Naive thymus-derived CD4-positive, alpha-beta T cell (primary cell): ENCODE measurements at regions not wholly inside any gene's neighbourhood (a gene's known extent, or its start where the extent isn't known, plus 50 kb on each side); places are given as distances from the start of the nearest gene placed in this dataset.

ENCODE experiments used
- ATAC-seq: fragments of 150-1000 bp; cut with Tn5 transposase; 2 replicates; pipeline ENCODE4 v1.10.0; 2021; ENCODE audit warnings: mild to moderate bottlenecking, moderate library complexity
- CTCF ChIA-PET: fragments of 350-600 bp; sonication (Branson Sonifier 250); formaldehyde crosslinking; loops from one replicate; lab custom pipeline; 2021; ENCODE audit warnings: antibody characterized with exemption; lab: Charles Lee
- POLR2A ChIA-PET: fragments of 350-600 bp; sonication (Branson Sonifier 250); formaldehyde crosslinking; loops from one replicate; lab custom pipeline; 2021; ENCODE audit warnings: antibody characterized with exemption, inconsistent platforms; lab: Charles Lee
- DNase-seq, 9 donors: peaks; one replicate each; pipeline versions ENCODE4 v3.0.0 to v3.0.0-alpha.2; 2020 to 2022; ENCODE audit warnings: mixed read lengths in 1 of 9
- H3K27ac ChIP-seq: one replicate; pipeline ENCODE4 v1.7.0; 2013; ENCODE audit warnings: mild to moderate bottlenecking, low read depth, low read length, moderate library complexity
- H3K27me3 ChIP-seq, 2 donors: one replicate each; pipeline ENCODE4 v1.7.0; 2013; ENCODE audit warnings: low read length in 2 of 2, mild to moderate bottlenecking in 2 of 2, moderate library complexity in 2 of 2; ENCODE audit not compliant: control insufficient read depth in 2 of 2, insufficient read depth in 2 of 2
- H3K36me3 ChIP-seq, 3 experiments: 1 replicate in 2 of 3; 2 replicates in 1 of 3; pipeline ENCODE4 v1.7.0; 2013; ENCODE audit warnings: low read length in 3 of 3, mild to moderate bottlenecking in 3 of 3, moderate library complexity in 1 of 3; ENCODE audit not compliant: insufficient read depth in 3 of 3, control insufficient read depth in 2 of 3
- H3K4me1 ChIP-seq, 2 donors: one replicate each; pipeline ENCODE4 v1.7.0; 2013; ENCODE audit warnings: low read length in 2 of 2, mild to moderate bottlenecking in 2 of 2, moderate library complexity in 1 of 2; ENCODE audit not compliant: control insufficient read depth in 2 of 2, insufficient read depth in 2 of 2
- H3K4me3 ChIP-seq: 2 replicates; pipeline ENCODE4 v1.7.0; 2013; ENCODE audit warnings: mild to moderate bottlenecking, low read length
- H3K9me3 ChIP-seq, 3 experiments: 1 replicate in 2 of 3; 2 replicates in 1 of 3; pipeline ENCODE4 v1.7.0; 2013; ENCODE audit warnings: low read length in 3 of 3; ENCODE audit not compliant: control insufficient read depth in 2 of 3
- H3K27ac Mint-ChIP-seq, 9 donors: one replicate each; pipeline ENCODE4 v1.8.0; 2020 to 2022; ENCODE audit warnings: mixed read lengths in 9 of 9, mild to moderate bottlenecking in 8 of 9, moderate library complexity in 5 of 9, inconsistent platforms in 2 of 9
- H3K27me3 Mint-ChIP-seq, 5 donors: one replicate each; pipeline ENCODE4 v1.8.0; 2021 to 2022; ENCODE audit warnings: mixed read lengths in 5 of 5, mild to moderate bottlenecking in 1 of 5
- H3K36me3 Mint-ChIP-seq, 5 donors: one replicate each; pipeline ENCODE4 v1.8.0; 2020 to 2022; ENCODE audit warnings: mixed read lengths in 5 of 5, mild to moderate bottlenecking in 3 of 5, inconsistent platforms in 1 of 5
- H3K4me1 Mint-ChIP-seq, 7 donors: one replicate each; pipeline ENCODE4 v1.8.0; 2020 to 2022; ENCODE audit warnings: mixed read lengths in 7 of 7, mild to moderate bottlenecking in 3 of 7, inconsistent platforms in 1 of 7
- H3K4me3 Mint-ChIP-seq, 10 donors: one replicate each; pipeline ENCODE4 v1.8.0; 2020 to 2022; ENCODE audit warnings: mild to moderate bottlenecking in 10 of 10, mixed read lengths in 10 of 10, moderate library complexity in 6 of 10, inconsistent platforms in 2 of 10
- H3K9me3 Mint-ChIP-seq, 11 donors: one replicate each; pipeline ENCODE4 v1.8.0; 2020 to 2022; ENCODE audit warnings: mixed read lengths in 11 of 11, mild to moderate bottlenecking in 4 of 11, inconsistent platforms in 1 of 11, moderate library complexity in 1 of 11
- intact Hi-C, 2 donors: fragments of 100-400 bp; cut with micrococcal nuclease; formaldehyde crosslinking; loops; one replicate each; pipeline ENCODE4 v1.15.1; 2023

DNA sequence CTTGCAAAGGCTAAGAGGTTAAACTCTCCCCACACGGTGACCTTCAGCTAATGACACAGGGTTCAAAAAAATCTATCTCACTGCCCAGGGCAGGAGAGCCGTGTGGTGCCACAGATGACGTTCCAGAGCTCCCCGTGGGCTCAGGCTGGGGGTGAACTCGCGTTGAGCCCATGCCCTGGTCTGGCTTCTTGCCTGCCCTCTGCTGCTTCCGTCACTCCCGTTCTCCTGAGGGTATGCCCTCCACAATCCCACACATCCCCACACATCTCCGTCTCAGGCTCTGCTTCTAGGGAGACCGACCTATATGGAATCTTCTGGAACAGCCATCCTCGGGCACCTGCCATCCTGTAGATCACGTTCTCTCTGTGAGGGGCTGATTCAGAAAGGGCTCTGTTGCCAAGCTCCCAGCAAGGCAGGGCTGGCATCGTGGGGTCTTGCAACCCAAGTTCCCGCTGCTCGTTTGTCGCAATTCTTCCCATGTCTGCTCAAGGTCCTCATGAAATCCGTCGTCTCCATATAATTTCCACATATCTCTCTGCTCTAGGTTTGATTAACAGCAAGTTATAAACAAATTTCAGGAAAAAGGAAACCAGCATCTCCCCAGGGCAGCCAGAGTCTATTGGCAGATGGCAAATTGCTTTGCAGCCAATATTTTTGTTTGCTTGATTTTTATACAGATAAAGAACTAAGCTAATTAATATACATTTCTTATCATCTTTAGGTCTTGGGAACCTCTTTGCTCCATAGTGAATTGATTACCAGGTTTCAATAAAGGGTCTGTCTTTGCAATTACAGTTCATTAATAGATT lies 278.2 kb downstream of the PTPRU start:
- no peak overlapping the region for H3K4me3 Mint-ChIP-seq
- ATAC-seq (no peak), DNase-seq (no peak)
- Histone ChIP-seq H3K27ac (no peak overlapping the region), H3K4me1 (no peaks in the 10 kb centered on the region), H3K36me3 (no peaks in the 10 kb centered on the region), H3K4me3 (no peak overlapping the region), H3K9me3 (no peaks in the 10 kb centered on the region), H3K27me3 (no peaks in the 10 kb centered on the region)
- ChIA-PET POLR2A (no interaction called here), CTCF (no interaction called here)
- peaks cover 5 to 29% (median 11%) of the 10 kb centered on the region in 5 donors for H3K27me3 Mint-ChIP-seq
- H3K9me3 Mint-ChIP-seq: peaks cover 0 to 14% (median 2%) of the 10 kb centered on the region in 11 donors
- intact Hi-C loops: no loop called here
- no peaks in the 10 kb centered on the region for H3K36me3 Mint-ChIP-seq
- H3K27ac Mint-ChIP-seq: no peak overlapping the region
- H3K4me1 Mint-ChIP-seq: no peaks in the 10 kb centered on the region

DNA sequence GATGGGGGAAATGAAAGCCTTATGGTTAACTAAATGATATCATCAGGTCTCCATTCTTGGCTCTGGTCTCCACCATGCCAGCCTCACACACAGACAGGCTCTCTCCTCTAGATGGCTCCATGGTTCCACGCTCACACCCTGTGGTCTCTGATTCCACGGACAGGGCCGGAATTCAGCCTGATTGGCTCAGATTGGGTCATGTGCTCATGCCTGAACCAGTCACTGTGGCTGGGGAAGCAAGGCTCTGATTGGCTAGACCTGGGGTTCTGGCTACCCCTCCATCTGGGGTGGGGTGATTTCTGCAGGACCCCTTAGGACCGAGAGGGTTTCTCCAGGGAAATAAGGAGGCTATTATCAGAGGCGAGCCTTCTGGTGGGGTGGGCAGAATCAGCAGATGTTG lies 277.0 kb downstream of the PTPRU start:
- intact Hi-C loops: no loop called here
- H3K27me3 Mint-ChIP-seq: peaks cover 10 to 39% (median 11%) of the 10 kb centered on the region in 5 donors
- H3K36me3 ChIP-seq: no peaks in the 10 kb centered on the region
- DNase-seq: peak in 1 of 9 donors; percentile 24
- H3K9me3 Mint-ChIP-seq: peaks cover 0 to 14% (median 2%) of the 10 kb centered on the region in 11 donors
- no peaks in the 10 kb centered on the region for H3K4me1 Mint-ChIP-seq
- no peak overlapping the region for H3K4me3 ChIP-seq
- no peak overlapping the region for H3K27ac Mint-ChIP-seq
- no peaks in the 10 kb centered on the region for H3K4me1 ChIP-seq
- no peak overlapping the region for H3K27ac ChIP-seq
- no peak for ATAC-seq
- no peaks in the 10 kb centered on the region for H3K27me3 ChIP-seq
- no peaks in the 10 kb centered on the region for H3K36me3 Mint-ChIP-seq
- no peaks in the 10 kb centered on the region for H3K9me3 ChIP-seq
- ChIA-PET CTCF (no interaction called here), POLR2A (no interaction called here)
- no peak overlapping the region for H3K4me3 Mint-ChIP-seq

DNA sequence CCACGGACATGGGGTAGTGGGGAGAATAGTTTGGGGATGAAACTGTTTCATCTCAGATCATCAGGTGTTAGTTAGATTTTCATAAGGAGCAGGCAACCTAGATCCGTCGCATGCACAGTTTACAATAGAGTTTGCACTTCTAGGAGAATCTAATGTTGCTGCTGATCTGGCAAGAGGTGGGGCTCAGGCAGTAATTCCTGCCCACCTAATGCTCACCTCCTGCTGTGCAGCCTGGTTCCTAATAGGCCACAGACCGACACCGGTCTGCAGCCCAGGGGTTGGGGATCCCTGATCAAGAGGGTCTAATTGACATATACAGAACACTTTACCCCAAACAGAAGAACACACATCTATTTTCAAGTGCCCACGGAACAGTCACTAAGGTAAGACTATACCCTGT lies 275.1 kb downstream of the PTPRU start:
- no peak overlapping the region for H3K4me3 ChIP-seq
- ChIA-PET CTCF (no interaction called here), POLR2A (no interaction called here)
- Mint-ChIP-seq H3K4me3 (no peak overlapping the region), H3K9me3 (peaks cover 0 to 14% (median 2%) of the 10 kb centered on the region in 11 donors), H3K4me1 (no peaks in the 10 kb centered on the region), H3K27ac (no peak overlapping the region), H3K27me3 (peaks cover 10 to 45% (median 16%) of the 10 kb centered on the region in 5 donors), H3K36me3 (no peaks in the 10 kb centered on the region)
- H3K9me3 ChIP-seq: no peaks in the 10 kb centered on the region
- intact Hi-C loops: no loop called here
- no peak overlapping the region for H3K27ac ChIP-seq
- H3K36me3 ChIP-seq: no peaks in the 10 kb centered on the region
- no peaks in the 10 kb centered on the region for H3K4me1 ChIP-seq
- DNase-seq (no peak), ATAC-seq (no peak)
- no peaks in the 10 kb centered on the region for H3K27me3 ChIP-seq

DNA sequence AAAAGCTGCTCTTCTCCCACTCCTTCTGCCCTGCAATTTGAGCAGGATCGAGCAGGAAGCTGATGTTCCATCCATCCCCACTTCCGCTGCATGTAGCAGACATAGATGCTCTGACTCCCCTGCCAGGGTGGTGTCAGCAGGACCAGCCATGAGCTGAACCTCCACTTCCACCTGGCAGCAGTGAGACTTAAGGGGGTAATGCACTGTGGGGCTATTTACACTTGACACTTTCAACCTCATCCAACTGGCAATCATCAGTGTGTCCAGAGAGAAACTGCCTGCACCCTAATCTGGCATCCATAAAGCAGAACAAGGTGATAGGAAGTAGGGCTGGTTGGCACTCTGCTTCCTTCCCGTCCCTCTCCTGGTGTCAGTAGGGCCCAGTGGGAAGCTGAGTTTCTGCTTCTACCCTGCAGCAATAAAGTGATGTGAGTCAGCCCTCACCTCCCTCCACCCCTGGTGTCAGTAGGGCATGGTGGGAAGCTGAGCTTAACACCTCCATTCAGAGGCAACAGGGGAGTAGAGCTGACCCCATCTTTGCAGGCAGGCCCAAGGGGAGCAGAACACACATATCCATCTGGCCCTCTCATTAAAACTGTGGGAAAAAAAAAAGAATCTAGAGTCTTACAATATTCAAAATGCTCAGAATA lies 272.3 kb downstream of the PTPRU start:
- no peak for ATAC-seq
- H3K4me3 Mint-ChIP-seq: no peak overlapping the region
- no peaks in the 10 kb centered on the region for H3K36me3 Mint-ChIP-seq
- Histone ChIP-seq H3K27me3 (no peaks in the 10 kb centered on the region), H3K36me3 (no peaks in the 10 kb centered on the region), H3K4me3 (no peak overlapping the region), H3K27ac (no peak overlapping the region), H3K9me3 (no peaks in the 10 kb centered on the region), H3K4me1 (no peaks in the 10 kb centered on the region)
- H3K4me1 Mint-ChIP-seq: no peaks in the 10 kb centered on the region
- ChIA-PET CTCF (no interaction called here), POLR2A (no interaction called here)
- DNase-seq: peak in 1 of 9 donors; percentile 9
- peaks cover 0 to 14% (median 0%) of the 10 kb centered on the region in 11 donors for H3K9me3 Mint-ChIP-seq
- intact Hi-C loops: no loop called here
- H3K27me3 Mint-ChIP-seq: peaks cover 11 to 57% (median 28%) of the 10 kb centered on the region in 5 donors
- no peak overlapping the region for H3K27ac Mint-ChIP-seq

DNA sequence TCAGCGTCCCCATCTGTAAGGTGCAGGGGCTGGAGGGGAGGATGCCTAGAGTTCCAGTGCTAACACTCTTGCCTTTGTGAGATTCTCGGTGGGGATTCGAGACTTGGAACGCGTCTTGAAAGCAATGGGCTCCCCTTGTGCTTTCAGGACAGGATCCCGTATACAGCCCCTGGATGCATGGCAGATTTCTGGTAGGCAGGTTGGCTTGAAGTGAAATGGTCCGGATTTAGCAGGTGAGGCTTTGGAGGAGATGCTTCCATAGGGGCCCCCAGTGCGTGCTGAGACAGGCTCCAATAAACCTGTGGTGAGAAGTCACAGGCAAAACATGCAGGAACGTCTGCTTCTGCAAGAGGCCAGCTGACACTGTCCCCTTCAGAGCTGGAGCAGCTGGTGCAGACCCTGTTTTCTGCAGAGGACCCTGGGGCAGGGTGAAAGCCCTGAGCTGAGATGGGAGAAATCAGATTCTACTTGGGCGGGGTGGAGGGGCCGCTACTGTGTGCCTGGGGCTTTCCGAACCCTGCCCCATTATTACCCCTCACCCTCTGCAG lies 270.4 kb downstream of the PTPRU start:
- POLR2A ChIA-PET: no interaction called here
- Histone ChIP-seq H3K27me3 (no peaks in the 10 kb centered on the region), H3K27ac (no peak overlapping the region), H3K36me3 (no peaks in the 10 kb centered on the region), H3K9me3 (no peaks in the 10 kb centered on the region), H3K4me3 (no peak overlapping the region), H3K4me1 (no peaks in the 10 kb centered on the region)
- no peak for DNase-seq
- intact Hi-C loops: no loop called here
- CTCF ChIA-PET: no interaction called here
- Mint-ChIP-seq H3K27me3 (peaks cover 11 to 69% (median 37%) of the 10 kb centered on the region in 5 donors), H3K4me1 (no peaks in the 10 kb centered on the region), H3K36me3 (no peaks in the 10 kb centered on the region), H3K27ac (no peak overlapping the region), H3K4me3 (no peak overlapping the region), H3K9me3 (peaks cover 0 to 15% (median 0%) of the 10 kb centered on the region in 11 donors)
- ATAC-seq: no peak

DNA sequence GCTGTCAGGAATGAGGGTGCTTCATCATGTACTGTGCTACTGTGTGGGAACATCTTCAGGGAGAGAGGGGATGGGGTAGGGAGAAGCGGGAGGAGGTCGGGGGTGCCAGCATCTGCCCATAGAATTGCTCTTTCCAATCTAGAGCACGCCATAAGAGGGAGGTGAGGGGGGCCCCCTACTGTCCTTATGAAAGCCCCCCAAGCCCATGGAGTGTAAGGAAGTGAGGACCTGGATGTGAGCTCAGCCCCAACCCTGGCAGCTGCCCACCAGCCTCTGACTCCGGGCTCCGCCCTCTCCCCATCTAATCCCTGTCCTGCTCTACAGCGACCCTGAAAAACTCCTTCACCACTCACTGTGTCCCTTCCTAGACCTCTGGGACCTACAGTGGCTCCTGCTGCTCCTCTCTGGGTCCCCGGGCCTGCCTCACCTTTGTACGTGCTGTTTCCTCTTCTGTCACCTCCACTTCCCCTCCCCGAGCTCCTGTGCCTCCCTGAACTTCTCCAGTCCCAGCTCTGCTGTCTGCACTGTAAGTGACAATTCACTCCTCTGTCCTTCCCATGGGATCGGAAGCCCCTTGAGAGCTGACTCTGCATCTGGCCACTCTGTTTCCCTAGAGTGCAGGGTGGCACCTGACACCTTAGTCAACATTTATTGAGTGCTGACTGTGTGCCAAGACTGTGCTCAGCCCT lies 269.4 kb downstream of the PTPRU start:
- H3K9me3 Mint-ChIP-seq: peaks cover 0 to 7% (median 0%) of the 10 kb centered on the region in 11 donors
- H3K4me1 ChIP-seq: no peaks in the 10 kb centered on the region
- no peaks in the 10 kb centered on the region for H3K36me3 ChIP-seq
- H3K4me3 ChIP-seq: no peak overlapping the region
- H3K27me3 Mint-ChIP-seq: peaks cover 8 to 63% (median 43%) of the 10 kb centered on the region in 5 donors
- ATAC-seq: no peak
- no peak overlapping the region for H3K27ac Mint-ChIP-seq
- ChIA-PET POLR2A (no interaction called here), CTCF (no interaction called here)
- peaks cover 0 to 2% (median 0%) of the 10 kb centered on the region in 7 donors for H3K4me1 Mint-ChIP-seq
- no peak overlapping the region for H3K4me3 Mint-ChIP-seq
- intact Hi-C loops: no loop called here
- H3K27ac ChIP-seq: no peak overlapping the region
- DNase-seq: no peak
- H3K27me3 ChIP-seq: no peaks in the 10 kb centered on the region
- no peaks in the 10 kb centered on the region for H3K36me3 Mint-ChIP-seq
- no peaks in the 10 kb centered on the region for H3K9me3 ChIP-seq
